Trophoblast cell (in vitro differentiated cells and primary cell): ENCODE measurements at regions not wholly inside any gene's neighbourhood (a gene's known extent, or its start where the extent isn't known, plus 50 kb on each side); places are given as distances from the start of the nearest gene placed in this dataset.
A peak's percentile ranks its signal among the peaks of the same experiment; 100 is the strongest.

Source experiments
- DNase-seq, 2 donors: peaks; one replicate each; pipeline ENCODE4 v3.0.0-alpha.2; 2016
- H2AFZ ChIP-seq: 2 replicates; pipeline ENCODE4 v1.6.1; 2013; ENCODE audit warnings: low read length, moderate library complexity, mild to moderate bottlenecking; ENCODE audit not compliant: insufficient read depth, poor library complexity
- H2AK5ac ChIP-seq: 2 replicates; pipeline ENCODE4 v1.6.1; 2013; ENCODE audit warnings: mild to moderate bottlenecking, low read length
- H2BK120ac ChIP-seq: 2 replicates; pipeline ENCODE4 v1.6.1; 2013; ENCODE audit warnings: low read length, mild to moderate bottlenecking, moderate library complexity; ENCODE audit not compliant: insufficient read depth, poor library complexity
- H2BK12ac ChIP-seq: 2 replicates; pipeline ENCODE4 v1.6.1; 2013; ENCODE audit warnings: mild to moderate bottlenecking, low read length, moderate library complexity
- H2BK5ac ChIP-seq: 2 replicates; pipeline ENCODE4 v1.6.1; 2013; ENCODE audit warnings: low read length, low read depth, moderate library complexity, mild to moderate bottlenecking; ENCODE audit not compliant: poor library complexity
- H3K14ac ChIP-seq: 2 replicates; pipeline ENCODE4 v1.6.1; 2013; ENCODE audit warnings: mild to moderate bottlenecking, low read length
- H3K18ac ChIP-seq: 2 replicates; pipeline ENCODE4 v1.6.1; 2013; ENCODE audit warnings: mild to moderate bottlenecking, low read length
- H3K23ac ChIP-seq: 2 replicates; pipeline ENCODE4 v1.6.1; 2013; ENCODE audit warnings: low read length
- H3K27ac ChIP-seq: 2 replicates; pipeline ENCODE4 v1.5.1; 2013; ENCODE audit warnings: low read depth, mild to moderate bottlenecking, inconsistent platforms, low read length, moderate library complexity
- H3K27me3 ChIP-seq: 2 replicates; pipeline ENCODE4 v1.6.1; 2013; ENCODE audit warnings: inconsistent platforms, mild to moderate bottlenecking, low read length, moderate library complexity; ENCODE audit not compliant: insufficient read depth
- H3K36me3 ChIP-seq, 2 experiments: 1 replicate in 1 of 2; 2 replicates in 1 of 2; pipeline ENCODE4 v1.6.1; 2013; ENCODE audit warnings: low read length in 2 of 2, mild to moderate bottlenecking in 2 of 2, moderate library complexity in 1 of 2; ENCODE audit not compliant: insufficient read depth in 2 of 2, control insufficient read depth in 1 of 2
- H3K4ac ChIP-seq: 2 replicates; pipeline ENCODE4 v1.6.1; 2013; ENCODE audit warnings: low read depth, mild to moderate bottlenecking, low read length, moderate library complexity
- H3K4me1 ChIP-seq, 2 experiments: 1 replicate in 1 of 2; 2 replicates in 1 of 2; pipeline ENCODE4 v1.6.1; 2013; ENCODE audit warnings: low read length in 2 of 2, mild to moderate bottlenecking in 2 of 2, moderate library complexity in 1 of 2; ENCODE audit not compliant: insufficient read depth in 2 of 2, control insufficient read depth in 1 of 2
- H3K4me2 ChIP-seq: 2 replicates; pipeline ENCODE4 v1.6.1; 2013; ENCODE audit warnings: inconsistent platforms, mild to moderate bottlenecking, low read length, moderate library complexity
- H3K4me3 ChIP-seq: 2 replicates; pipeline ENCODE4 v1.5.1; 2013; ENCODE audit warnings: mild to moderate bottlenecking, low read depth, low read length, inconsistent platforms
- H3K79me1 ChIP-seq: one replicate; pipeline ENCODE4 v1.6.1; 2013; ENCODE audit warnings: low read length
- H3K79me2 ChIP-seq: 2 replicates; pipeline ENCODE4 v1.6.1; 2013; ENCODE audit warnings: low read length, mild to moderate bottlenecking; ENCODE audit not compliant: control insufficient read depth, insufficient read depth, poor library complexity
- H3K9ac ChIP-seq: 2 replicates; pipeline ENCODE4 v1.6.1; 2013; ENCODE audit warnings: mild to moderate bottlenecking, low read length
- H3K9me3 ChIP-seq: 2 replicates; pipeline ENCODE4 v1.6.1; 2013; ENCODE audit warnings: low read depth, mild to moderate bottlenecking, control low read depth, inconsistent platforms, low read length; ENCODE audit not compliant: insufficient read depth
- H4K12ac ChIP-seq: 2 replicates; pipeline ENCODE4 v1.6.1; 2013; ENCODE audit warnings: low read depth, mild to moderate bottlenecking, low read length, moderate library complexity
- H4K8ac ChIP-seq: 2 replicates; pipeline ENCODE4 v1.6.1; 2013; ENCODE audit warnings: low read depth, mild to moderate bottlenecking, low read length, moderate library complexity
- H4K91ac ChIP-seq: one replicate; pipeline ENCODE4 v1.6.1; 2013; ENCODE audit warnings: low read depth, mild to moderate bottlenecking, low read length, moderate library complexity
- WGBS: extraction: QIAGEN DNeasy Blood & Tissue Kit; methylation state at CpG from one replicate; pipeline ENCODE4 v1.1.7; 2013; ENCODE audit warnings: missing lambda C conversion rate; ENCODE audit not compliant: insufficient read length, insufficient coverage; ENCODE audit errors: extremely low coverage; 5-methylcytosine and 5-hydroxymethylcytosine counted together

GRCh38 chr2:176813156-176813555, 399.4 kb upstream of the HNRNPA3 start:
- Histone ChIP-seq H3K27me3 (no peaks in the 10 kb centered on the region), H2BK5ac (no peak overlapping the region), H3K14ac (no peak overlapping the region), H3K9ac (no peak overlapping the region), H2BK12ac (no peak overlapping the region), H2AFZ (no peak overlapping the region), H3K79me1 (no peaks in the 10 kb centered on the region), H3K18ac (no peak overlapping the region), H3K4me1 (no peaks in the 10 kb centered on the region), H4K12ac (no peak overlapping the region), H3K36me3 (no peaks in the 10 kb centered on the region), H4K91ac (no peak overlapping the region), H3K27ac (no peak overlapping the region), H3K4me2 (no peak overlapping the region), H3K4ac (no peak overlapping the region), H4K8ac (no peak overlapping the region), H2AK5ac (no peak overlapping the region), H3K79me2 (no peaks in the 10 kb centered on the region), H3K23ac (no peak overlapping the region), H3K9me3 (no peaks in the 10 kb centered on the region), H2BK120ac (no peak overlapping the region), H3K4me3 (no peak overlapping the region)
- DNase-seq = no peak
- no CpG with 5 or more reads among the region's 4 CpGs for WGBS

DNA sequence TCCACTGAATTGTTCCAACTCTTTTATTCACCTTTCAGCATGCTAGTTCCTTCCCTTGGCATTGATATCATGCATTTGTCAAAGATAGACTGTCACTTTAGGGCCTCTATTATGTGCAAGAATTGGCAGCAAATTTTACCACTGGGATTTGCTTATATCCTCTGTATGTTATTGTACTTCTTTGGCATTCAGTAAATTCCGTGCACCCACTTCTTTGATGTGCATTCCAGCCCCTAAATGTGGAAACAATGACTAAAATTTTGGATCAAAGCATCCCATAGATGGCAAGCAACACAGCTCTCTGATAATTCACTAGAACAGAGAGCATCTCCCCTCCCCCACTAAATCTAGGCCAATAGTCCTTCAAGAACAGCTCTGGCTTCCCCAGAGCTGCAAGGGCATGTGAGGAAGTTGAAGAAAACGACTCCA, 399.0 kb upstream of the HNRNPA3 start:
- H3K9me3 ChIP-seq = no peaks in the 10 kb centered on the region

GRCh38 chr2:176814274-176814673, 398.3 kb upstream of the HNRNPA3 start:
- Histone ChIP-seq H4K8ac (no peak overlapping the region), H2BK120ac (no peak overlapping the region), H3K4me2 (no peak overlapping the region), H4K91ac (no peak overlapping the region), H3K14ac (no peak overlapping the region), H2BK5ac (no peak overlapping the region), H3K27me3 (no peaks in the 10 kb centered on the region), H3K79me2 (no peaks in the 10 kb centered on the region), H3K9me3 (no peaks in the 10 kb centered on the region), H3K9ac (no peak overlapping the region), H4K12ac (no peak overlapping the region), H3K36me3 (no peaks in the 10 kb centered on the region), H3K4me3 (no peak overlapping the region), H2AFZ (no peak overlapping the region), H3K4ac (no peak overlapping the region), H3K23ac (no peak overlapping the region), H2AK5ac (no peak overlapping the region), H3K18ac (no peak overlapping the region), H2BK12ac (no peak overlapping the region), H3K79me1 (no peaks in the 10 kb centered on the region), H3K27ac (no peak overlapping the region), H3K4me1 (no peaks in the 10 kb centered on the region)
- no peak for DNase-seq
- WGBS = no CpG with 5 or more reads among the region's 1 CpG

More for the DNA sequence above, 399.0 kb upstream of the HNRNPA3 start:
- Histone ChIP-seq H3K27me3 (no peaks in the 10 kb centered on the region), H2BK5ac (no peak overlapping the region), H3K4me3 (no peak overlapping the region), H3K4me1 (no peaks in the 10 kb centered on the region), H4K91ac (no peak overlapping the region), H2AFZ (no peak overlapping the region), H3K23ac (no peak overlapping the region), H3K18ac (no peak overlapping the region), H3K79me2 (no peaks in the 10 kb centered on the region), H3K79me1 (no peaks in the 10 kb centered on the region), H4K12ac (no peak overlapping the region), H3K14ac (no peak overlapping the region), H3K4ac (no peak overlapping the region), H3K27ac (no peak overlapping the region), H2BK120ac (no peak overlapping the region), H3K9ac (no peak overlapping the region), H3K4me2 (no peak overlapping the region), H2AK5ac (no peak overlapping the region), H4K8ac (no peak overlapping the region), H3K36me3 (no peaks in the 10 kb centered on the region), H2BK12ac (no peak overlapping the region)
- no CpG with 5 or more reads among the region's 2 CpGs for WGBS
- DNase-seq = no peak

- Histone ChIP-seq H2BK120ac (no peak overlapping the region), H3K4me3 (no peak overlapping the region), H3K18ac (no peak overlapping the region), H3K27me3 (no peaks in the 10 kb centered on the region), H3K4me2 (no peak overlapping the region), H2AK5ac (no peak overlapping the region), H3K23ac (no peak overlapping the region), H4K12ac (no peak overlapping the region), H3K4ac (no peak overlapping the region), H2BK12ac (no peak overlapping the region), H3K9me3 (no peaks in the 10 kb centered on the region), H2BK5ac (no peak overlapping the region), H4K91ac (no peak overlapping the region), H3K14ac (no peak overlapping the region), H3K36me3 (no peaks in the 10 kb centered on the region), H3K27ac (no peak overlapping the region), H4K8ac (no peak overlapping the region), H2AFZ (no peak overlapping the region), H3K4me1 (no peaks in the 10 kb centered on the region), H3K79me2 (no peaks in the 10 kb centered on the region), H3K9ac (no peak overlapping the region), H3K79me1 (no peaks in the 10 kb centered on the region)
- WGBS = no CpG with 5 or more reads among the region's 2 CpGs
- DNase-seq = peak in 1 of 2 donors; percentile 58
Measured at GRCh38 chr2:176814740-176815367, 397.7 kb upstream of the HNRNPA3 start.
